RPMI8226 (cell line): ENCODE measurements at regions not wholly inside any gene's neighbourhood (a gene's known extent, or its start where the extent isn't known, plus 50 kb on each side); places are given as distances from the start of the nearest gene placed in this dataset.

Experiments
- DNase-seq: peaks from one replicate; pipeline ENCODE4 v3.0.0-alpha.2; 2015

DNA sequence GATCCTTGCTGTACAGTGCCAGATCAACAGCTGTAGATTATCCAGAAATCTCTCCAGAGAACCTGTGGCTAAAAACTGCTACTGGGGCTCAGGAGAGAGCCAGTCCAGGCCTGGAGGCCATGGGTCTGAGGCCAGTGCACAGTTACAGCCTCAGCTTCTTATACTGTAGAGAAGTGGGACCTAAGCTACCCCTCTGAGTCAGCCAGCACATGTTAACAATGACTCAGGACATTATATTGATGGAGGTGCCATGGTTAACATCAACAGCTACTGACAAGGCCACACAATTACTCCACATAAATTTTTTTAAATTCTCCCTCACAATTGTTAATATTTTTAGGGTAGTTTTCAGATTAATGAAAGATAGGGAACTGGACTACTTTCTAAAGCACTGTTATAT lies 138.5 kb downstream of the RBM26 start:
- DNase-seq, result no peak

DNA sequence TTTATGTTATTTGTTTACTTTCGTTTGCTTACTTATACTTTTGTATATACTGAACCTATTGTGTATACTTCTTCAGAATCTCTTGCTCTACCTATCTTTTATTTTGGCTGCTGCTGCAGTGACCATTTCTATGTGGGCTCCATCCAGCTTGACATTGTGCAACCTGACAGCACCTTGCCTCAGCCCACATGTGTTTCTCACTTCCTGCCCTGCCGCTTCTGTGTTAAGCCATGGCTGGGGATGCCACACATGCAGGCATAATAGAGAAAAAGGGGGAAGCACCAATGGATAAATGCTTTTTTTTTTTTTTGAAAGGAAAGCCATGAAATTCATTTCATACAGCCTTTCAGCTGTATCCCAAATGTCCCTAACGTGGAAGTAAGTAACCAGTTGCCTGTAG lies 147.6 kb downstream of the RBM26 start:
- DNase-seq, result no peak

- DNase-seq, result no peak
These were observed 159.5 kb downstream of the RBM26 start for GRCh38 chr13:79246578-79246949.

GRCh38 chr13:79245937-79246577 lies 160.0 kb downstream of the RBM26 start:
- no peak for DNase-seq

GRCh38 chr13:79241697-79242096 lies 164.4 kb downstream of the RBM26 start:
- DNase-seq, result no peak

DNA sequence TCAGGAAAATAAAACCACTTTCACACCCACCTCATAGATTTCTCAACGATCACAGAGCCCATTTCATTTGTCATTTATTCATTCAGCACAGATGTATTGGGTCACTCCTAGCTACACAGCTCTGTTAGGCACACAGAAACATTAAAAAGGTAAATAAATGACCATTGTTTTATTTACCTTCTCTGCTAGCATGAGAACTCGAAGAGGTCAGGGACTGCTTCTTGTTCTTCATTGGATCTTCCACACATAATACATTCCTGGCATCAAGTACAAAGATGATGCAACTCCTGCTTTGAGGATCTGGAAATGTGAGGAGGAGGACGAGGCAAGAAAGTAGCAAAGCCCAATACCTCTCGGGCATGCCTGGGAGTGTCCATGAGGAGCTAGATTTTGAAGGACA lies 168.1 kb downstream of the RBM26 start:
- no peak for DNase-seq

DNA sequence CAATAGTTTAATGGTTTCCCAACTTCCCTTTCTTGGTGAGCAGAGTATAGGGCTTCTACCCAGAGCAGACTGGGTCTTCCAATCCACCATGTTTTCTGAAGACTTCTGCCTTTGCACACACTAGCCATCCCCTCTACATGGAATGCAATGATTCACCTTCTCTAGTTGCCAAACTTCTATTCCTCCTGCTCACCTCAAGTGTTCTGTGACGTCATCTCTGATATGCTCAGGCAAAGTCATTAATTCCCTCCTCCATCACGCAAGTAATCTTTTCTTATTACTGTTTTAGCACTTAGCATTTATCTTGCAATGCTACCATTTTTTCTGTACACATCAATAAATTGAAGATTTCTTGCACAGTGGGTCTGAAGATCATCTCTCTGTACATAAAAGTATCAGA lies 174.2 kb downstream of the RBM26 start:
- no peak for DNase-seq

- no peak for DNase-seq
These were observed 176.3 kb downstream of the RBM26 start for GRCh38 chr13:79229761-79230160.

GRCh38 chr13:79228972-79229371 lies 177.1 kb downstream of the RBM26 start:
- DNase-seq, result no peak

- no peak for DNase-seq
These were observed 178.6 kb downstream of the RBM26 start for GRCh38 chr13:79227418-79227817.

GRCh38 chr13:79226938-79227337 lies 179.1 kb downstream of the RBM26 start:
- DNase-seq, result no peak

DNA sequence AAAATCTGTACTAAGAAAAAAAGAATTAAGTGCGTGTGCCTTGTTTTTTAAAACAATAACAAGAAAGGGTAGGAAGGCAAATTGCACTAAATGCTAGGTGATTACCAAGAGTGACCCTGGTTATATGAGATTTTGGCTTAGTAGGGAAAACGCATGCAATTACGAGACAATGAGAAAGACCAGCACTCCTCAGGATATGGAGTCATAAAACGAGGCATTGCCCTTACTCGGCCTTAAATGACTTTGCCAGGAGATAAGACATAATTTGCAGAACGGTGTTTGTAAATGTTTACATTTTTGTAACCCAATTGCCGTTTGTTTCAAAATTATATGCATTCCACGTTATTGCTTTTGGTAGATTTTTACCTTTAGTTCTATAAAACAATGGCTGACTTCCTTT lies 179.8 kb downstream of the RBM26 start:
- no peak for DNase-seq

- no peak for DNase-seq
These were observed 180.4 kb downstream of the RBM26 start for GRCh38 chr13:79225487-79226232.

- DNase-seq, result no peak
These were observed 183.4 kb downstream of the RBM26 start for GRCh38 chr13:79222427-79223205.

DNA sequence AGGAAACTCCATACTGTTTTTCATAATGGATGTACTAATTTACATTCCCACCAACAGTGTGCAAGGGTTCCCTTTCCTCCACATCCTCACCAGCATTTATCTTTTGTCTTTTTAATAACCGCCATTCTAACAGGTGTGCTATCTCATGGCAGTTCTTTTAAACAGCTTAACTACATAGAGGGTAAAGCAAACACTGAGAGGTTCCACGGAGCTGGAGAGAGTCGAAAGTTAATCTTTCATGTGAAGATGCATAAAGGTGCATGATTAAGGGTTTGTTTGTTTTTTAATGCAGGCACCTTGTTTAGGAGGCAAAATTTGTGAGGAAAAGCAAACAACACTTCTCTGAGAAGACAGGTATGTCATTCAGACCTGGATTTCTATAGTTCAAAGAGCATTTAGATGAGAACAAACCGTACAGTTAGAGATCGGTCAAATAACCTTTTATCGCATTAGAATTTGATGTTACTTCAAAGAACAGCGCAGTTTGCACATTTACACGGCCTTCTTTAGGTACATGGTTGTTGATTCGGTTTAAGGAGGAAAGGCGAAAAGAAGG lies 193.9 kb downstream of the RBM26 start:
- no peak for DNase-seq

DNA sequence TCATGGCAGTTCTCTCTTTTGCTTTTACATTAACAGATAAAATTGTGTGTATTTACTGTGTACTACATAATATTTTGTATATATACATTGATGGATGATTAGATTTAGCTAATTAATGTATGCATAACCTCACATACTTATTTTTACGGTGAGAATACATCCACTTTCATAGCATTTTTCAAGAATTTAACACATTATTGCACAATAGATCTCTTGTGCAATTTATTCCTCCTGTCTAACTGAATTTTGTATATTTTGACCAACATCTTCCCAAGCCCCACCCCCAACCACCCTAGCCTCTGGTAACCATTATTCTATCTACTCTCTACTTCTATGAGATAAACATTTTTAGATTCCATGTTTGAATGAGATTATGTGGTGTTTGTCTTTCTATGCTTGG lies 194.7 kb downstream of the RBM26 start:
- no peak for DNase-seq

DNA sequence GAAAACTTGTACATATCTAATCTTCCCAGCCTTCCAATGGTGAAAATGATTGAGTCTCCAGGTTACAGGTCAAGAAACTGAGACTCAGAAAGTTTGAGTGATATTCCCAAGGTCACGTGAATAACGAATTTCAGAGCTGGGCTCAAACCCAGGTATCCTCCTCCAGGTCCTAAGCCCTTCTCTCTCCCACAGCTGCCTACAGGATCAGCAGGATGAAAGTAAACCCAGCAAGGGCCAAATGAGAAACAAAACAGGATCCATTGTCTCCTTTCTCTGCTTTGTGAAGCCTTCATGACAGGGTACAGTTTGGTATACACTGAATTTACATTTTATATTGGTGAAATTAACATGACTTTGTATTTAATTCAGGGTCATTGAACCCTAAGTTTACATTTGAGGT lies 208.1 kb downstream of the RBM26 start:
- no peak for DNase-seq

GRCh38 chr13:79196843-79197242 lies 209.2 kb downstream of the RBM26 start:
- no peak for DNase-seq

DNA sequence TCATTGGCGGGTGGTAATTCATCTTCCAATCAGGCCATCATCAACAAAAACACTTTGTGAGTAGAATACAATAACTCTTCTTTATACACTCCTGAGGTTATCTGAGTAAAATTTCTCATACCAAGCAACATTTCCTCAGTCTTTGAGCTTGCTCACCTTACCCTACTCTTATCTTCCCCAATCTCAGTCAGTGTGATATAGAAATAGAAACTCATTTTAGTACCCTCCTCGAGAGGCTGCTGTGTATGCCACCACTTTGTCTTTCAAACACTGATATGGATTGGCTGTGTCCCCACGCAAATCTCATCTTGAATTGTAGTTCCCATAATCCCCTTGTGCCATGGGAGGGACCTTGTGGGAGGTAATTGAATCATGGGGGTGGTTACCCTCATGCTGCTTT lies 209.7 kb downstream of the RBM26 start:
- DNase-seq, result no peak

GRCh38 chr13:79194727-79195126 lies 211.3 kb downstream of the RBM26 start:
- DNase-seq, result no peak

GRCh38 chr13:79194272-79194671 lies 211.8 kb downstream of the RBM26 start:
- DNase-seq, result peak; percentile 58

DNA sequence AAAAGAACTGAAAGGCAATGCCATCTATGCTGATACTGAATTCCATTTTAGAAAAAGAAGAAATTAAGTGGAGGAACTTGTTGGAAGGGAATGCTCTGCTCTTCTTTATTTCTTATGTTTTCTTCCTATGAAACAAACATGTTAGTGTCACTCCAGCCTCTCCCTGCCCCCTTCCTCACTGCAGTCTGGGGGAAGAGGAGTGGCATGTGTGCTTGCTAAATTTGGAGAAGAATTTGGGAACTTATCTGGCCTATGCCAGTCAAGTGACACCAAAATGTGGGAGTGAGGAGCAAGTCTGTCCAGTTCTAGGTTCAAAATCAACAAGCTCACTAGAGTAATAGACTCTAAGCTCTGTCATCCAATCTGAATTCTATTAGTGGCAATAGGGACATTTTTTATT lies 214.6 kb downstream of the RBM26 start:
- no peak for DNase-seq

DNA sequence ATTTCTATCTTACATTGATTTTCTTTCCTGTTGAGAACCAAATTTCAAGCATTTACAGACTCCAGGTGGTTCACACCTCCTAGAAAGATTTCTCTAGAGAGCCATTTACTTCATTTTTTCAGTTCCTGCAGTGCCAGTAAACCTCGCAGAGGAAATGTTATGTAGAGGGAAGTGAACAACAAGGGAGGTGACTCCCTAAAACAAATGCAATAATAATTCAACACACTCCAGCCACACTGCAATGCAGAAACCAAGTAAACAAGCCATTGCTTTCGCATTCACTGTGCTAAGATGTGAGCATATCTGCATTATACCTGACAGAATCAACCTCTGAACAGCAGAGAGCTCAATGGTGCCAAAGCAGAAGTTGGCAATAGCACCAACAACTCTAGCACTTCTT lies 215.1 kb downstream of the RBM26 start:
- DNase-seq, result no peak
